HT-29 (cell line): ENCODE measurements at regions not wholly inside any gene's neighbourhood (a gene's known extent, or its start where the extent isn't known, plus 50 kb on each side); places are given as distances from the start of the nearest gene placed in this dataset.
"Not testable (repeated sequence)": the region's sequence is repeated elsewhere in the genome, so short reads cannot be mapped to it uniquely, and the experiment has no call there.

Experiments used
- DNase-seq: peaks from one replicate; pipeline ENCODE4 v3.0.0-alpha.2; 2015; ENCODE audit warnings: low spot score

- no peak for DNase-seq
These were observed 127.3 kb upstream of the MON1B start for GRCh38 chr16:77063676-77064016.

- DNase-seq: no peak
These were observed 127.0 kb upstream of the MON1B start for GRCh38 chr16:77064037-77064436.

GRCh38 chr16:77066896-77067496, 124.0 kb upstream of the MON1B start:
- DNase-seq: no peak

- no peak for DNase-seq
These were observed 123.1 kb upstream of the MON1B start for GRCh38 chr16:77067900-77068299.

GRCh38 chr16:77068402-77068801, 122.6 kb upstream of the MON1B start:
- DNase-seq: no peak

GRCh38 chr16:77069929-77070328, 121.1 kb upstream of the MON1B start:
- DNase-seq: no peak

- no peak for DNase-seq
These were observed 120.3 kb upstream of the MON1B start for GRCh38 chr16:77070683-77071082.

- no peak for DNase-seq
These were observed 114.2 kb upstream of the MON1B start for GRCh38 chr16:77076839-77077238.

GRCh38 chr16:77077256-77077922, 113.6 kb upstream of the MON1B start:
- DNase-seq: no peak

- no peak for DNase-seq
These were observed 105.0 kb upstream of the MON1B start for GRCh38 chr16:77085981-77086380.

GRCh38 chr16:77090062-77090461, 100.9 kb upstream of the MON1B start:
- no peak for DNase-seq

- DNase-seq: no peak
These were observed 97.7 kb upstream of the MON1B start for GRCh38 chr16:77093309-77093708.

- DNase-seq: no peak
These were observed 97.0 kb upstream of the MON1B start for GRCh38 chr16:77093999-77094398.

- DNase-seq: no peak
These were observed 79.9 kb upstream of the MON1B start for GRCh38 chr16:77111056-77111565.

- DNase-seq: no peak
These were observed 78.2 kb upstream of the MON1B start for GRCh38 chr16:77112746-77113145.

- DNase-seq: no peak
These were observed 77.2 kb upstream of the MON1B start for GRCh38 chr16:77113835-77114234.

GRCh38 chr16:77114361-77114760, 76.6 kb upstream of the MON1B start:
- DNase-seq: not testable (repeated sequence)

GRCh38 chr16:77116856-77117255, 74.1 kb upstream of the MON1B start:
- no peak for DNase-seq

- no peak for DNase-seq
These were observed 73.3 kb upstream of the MON1B start for GRCh38 chr16:77117707-77118106.

GRCh38 chr16:77131398-77131797, 59.6 kb upstream of the MON1B start:
- DNase-seq: no peak

- no peak for DNase-seq
These were observed 58.9 kb upstream of the MON1B start for GRCh38 chr16:77132051-77132618.

- DNase-seq: no peak
These were observed 57.3 kb upstream of the MON1B start for GRCh38 chr16:77133706-77134105.

GRCh38 chr16:77137045-77137444, 53.9 kb upstream of the MON1B start:
- no peak for DNase-seq
